ENCODE measurements at regions not wholly inside any gene's neighbourhood (a gene's known extent, or its start where the extent isn't known, plus 50 kb on each side); places are given as distances from the start of the nearest gene placed in this dataset.
A peak's percentile ranks its signal among the peaks of the same experiment; 100 is the strongest.
"Not testable (repeated sequence)": the region's sequence is repeated elsewhere in the genome, so short reads cannot be mapped to it uniquely, and the experiment has no call there.

GRCh38 chr2:142710336-142710735, 167.1 kb upstream of the KYNU start:
- no peak for DNase-seq

DNA sequence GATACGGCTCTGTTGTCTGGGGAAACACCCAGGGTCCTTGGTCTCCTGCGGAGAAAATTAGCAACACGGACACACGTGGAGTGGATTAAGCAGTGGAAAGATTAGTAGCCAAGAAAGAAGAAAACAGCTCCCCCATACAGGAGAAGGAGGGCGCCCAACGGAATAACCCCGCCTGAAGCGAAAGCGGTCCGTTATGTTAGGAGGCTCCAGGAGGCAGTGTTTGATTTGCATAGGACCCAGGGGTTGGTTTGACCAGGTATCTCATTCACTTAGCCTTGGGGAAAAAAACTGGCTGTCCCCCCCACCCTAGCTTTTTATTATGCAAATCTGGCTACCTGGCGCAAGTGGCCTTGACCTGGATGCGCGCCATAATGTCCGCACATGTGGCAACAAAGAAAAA, 170.1 kb upstream of the KYNU start:
- DNase-seq = no peak

GRCh38 chr2:142702397-142702796, 175.1 kb upstream of the KYNU start:
- DNase-seq = not testable (repeated sequence)

DNA sequence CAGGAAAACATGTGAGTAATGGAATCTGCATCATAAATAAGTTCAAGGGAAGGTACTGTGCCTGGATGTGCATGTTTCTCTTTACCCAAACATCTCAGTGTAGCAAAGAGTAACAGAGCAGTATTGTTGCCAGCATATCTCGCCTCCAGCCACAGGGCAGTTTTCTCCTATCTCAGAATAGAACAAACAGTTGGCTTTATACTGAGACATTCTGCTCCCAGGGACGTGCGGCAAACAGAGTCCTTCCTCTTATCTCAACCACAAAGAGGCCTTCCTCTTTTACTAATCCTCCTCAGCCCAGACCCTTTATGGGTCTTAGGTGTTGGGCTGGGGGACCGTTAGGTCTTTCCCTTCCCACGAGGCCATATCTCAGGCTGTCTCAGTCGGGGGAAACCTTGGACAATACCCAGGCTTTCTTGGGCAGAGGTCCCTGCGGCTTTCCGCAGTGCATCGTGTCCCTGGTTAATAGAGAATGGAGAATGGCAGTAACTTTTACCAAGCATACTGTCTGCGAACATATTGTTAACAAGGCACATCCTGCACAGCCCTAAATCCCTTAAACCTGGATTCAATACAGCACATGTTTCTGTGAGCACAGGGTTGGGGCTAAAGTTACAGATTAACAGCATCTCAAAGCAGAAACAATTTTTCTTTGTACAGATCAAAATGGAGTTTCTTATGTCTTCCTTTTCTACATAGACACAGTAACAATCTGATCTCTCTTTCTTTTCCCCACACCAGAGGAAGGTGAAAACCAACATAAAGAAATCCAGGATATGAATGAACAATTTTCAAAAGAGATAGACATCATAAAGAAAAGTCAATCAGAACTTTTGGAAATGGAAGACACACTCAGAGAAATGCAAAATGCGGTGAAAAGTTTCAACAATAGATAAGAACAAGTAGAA, 181.9 kb upstream of the KYNU start:
- DNase-seq = not testable (repeated sequence)

DNA sequence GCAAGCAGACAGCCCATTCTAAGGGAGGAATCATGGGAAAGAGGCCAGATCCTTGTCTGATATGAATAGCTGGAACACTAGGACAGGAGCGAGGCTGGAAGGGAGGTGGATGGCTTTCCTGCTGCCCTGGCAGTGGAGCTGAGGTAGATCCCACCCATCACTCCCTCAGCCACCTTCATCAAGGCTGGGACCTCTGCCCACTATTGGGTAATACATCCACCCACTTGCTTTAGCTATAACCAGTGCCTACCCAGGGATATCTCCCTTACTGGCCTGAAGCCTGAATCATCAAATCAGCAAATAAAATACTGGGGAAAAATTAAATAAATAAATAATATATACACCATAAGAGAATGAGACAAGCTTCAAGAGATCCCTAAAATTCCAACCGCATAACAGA, 183.2 kb upstream of the KYNU start:
- no peak for DNase-seq

GRCh38 chr2:142693171-142693950, 184.1 kb upstream of the KYNU start:
- no peak for DNase-seq

DNA sequence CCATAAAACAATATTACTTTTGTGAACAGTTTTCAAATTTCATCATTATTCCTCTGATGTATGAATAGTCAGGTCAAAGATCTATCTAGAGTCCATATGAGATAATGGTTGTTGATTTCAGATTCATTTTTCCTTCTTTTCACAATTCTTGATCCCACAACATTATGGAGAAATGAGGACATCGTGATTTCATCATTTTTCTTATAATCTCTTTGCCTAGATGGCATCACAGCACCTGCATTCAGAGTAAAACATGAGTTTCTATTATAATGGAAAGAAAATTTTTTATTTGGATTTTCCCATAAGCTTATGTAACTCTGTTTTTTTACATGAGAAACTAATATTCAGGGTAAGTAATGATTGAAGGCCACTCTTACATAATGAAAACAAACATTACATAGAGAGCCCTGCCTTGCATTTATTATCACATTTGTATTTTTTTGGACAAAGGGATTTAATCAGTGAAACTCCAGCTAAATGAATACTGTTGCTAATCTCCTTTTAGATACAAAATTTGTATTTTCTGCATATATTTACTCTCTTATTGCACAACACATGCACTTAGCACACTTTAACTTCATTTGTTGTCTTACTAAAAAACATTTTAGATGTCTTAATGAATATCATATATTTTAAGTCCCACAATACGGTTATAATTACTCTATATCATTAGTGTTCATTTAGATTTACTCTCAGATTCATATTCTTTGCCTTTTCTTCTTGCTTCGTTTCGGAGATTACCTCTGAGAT, 188.4 kb upstream of the KYNU start:
- no peak for DNase-seq

- no peak for DNase-seq
Measured at GRCh38 chr2:142687509-142687908, 190.0 kb upstream of the KYNU start.

DNA sequence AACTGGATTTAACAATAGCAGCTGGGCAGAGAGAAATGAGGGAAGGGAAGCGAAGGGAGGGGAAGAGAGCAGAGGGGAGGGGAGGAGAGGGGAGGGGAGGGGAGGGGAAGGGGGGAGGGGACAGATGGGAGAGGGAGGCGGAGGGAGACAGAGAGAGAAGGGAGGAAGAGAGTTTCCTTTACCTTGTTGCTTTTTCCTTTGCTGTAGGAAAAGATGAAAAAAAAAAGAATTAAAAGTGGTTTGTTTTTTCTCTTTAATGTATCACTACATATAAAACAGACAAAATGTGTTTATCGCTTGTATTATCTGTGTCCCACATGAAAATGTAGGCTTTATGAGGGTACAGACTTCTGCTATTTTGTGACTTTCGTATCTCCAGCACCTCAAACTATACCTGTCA, 190.4 kb upstream of the KYNU start:
- no peak for DNase-seq

DNA sequence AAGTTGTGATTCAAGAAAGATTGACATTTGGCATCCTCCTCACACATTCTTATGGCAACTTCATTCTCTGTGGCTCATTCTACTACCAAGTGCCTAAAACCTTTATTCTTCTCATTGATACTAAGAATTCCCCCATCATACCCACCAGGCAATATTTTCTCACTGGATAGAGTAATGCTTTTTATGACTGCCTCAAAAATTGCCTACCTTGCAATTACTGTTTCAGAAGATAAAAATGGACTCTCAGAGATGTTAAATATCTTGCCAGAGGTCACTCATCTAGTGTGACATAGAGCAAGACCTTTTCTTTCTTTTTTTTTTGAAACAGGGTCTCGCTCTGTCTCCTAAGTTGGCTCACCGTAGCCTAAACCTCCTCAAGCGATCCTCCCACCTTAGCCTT, 192.8 kb upstream of the KYNU start:
- no peak for DNase-seq

GRCh38 chr2:142682528-142682927, 194.9 kb upstream of the KYNU start:
- DNase-seq = peak; percentile 0

- DNase-seq = no peak
Measured at GRCh38 chr2:142681952-142682351, 195.5 kb upstream of the KYNU start.

GRCh38 chr2:142678164-142678563, 199.3 kb upstream of the KYNU start:
- no peak for DNase-seq

- no peak for DNase-seq
Measured at GRCh38 chr2:142675398-142675797, 202.1 kb upstream of the KYNU start.

DNA sequence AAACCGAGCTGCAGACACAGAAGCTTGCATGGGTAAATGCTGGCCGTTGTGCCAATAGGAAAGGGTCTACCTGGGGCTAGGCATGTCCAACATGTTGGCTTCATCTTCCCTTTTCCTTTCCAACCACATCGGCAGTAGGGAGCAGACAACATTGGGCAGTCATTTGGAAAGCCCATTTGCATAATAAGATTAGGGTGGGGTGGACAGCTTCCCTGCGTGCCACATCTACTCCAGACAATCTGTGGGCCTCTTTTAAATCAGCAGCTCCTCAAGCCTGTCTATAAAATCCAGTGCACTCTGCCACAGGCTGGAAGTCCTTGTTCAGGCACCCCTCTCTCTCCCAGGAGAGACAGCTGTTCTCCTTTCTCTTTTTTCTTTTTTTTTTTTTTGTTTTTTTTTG, 203.6 kb upstream of the KYNU start:
- DNase-seq = no peak

- DNase-seq = no peak
Measured at GRCh38 chr2:142672698-142673097, 204.8 kb upstream of the KYNU start.

- no peak for DNase-seq
Measured at GRCh38 chr2:142670362-142670761, 207.1 kb upstream of the KYNU start.

DNA sequence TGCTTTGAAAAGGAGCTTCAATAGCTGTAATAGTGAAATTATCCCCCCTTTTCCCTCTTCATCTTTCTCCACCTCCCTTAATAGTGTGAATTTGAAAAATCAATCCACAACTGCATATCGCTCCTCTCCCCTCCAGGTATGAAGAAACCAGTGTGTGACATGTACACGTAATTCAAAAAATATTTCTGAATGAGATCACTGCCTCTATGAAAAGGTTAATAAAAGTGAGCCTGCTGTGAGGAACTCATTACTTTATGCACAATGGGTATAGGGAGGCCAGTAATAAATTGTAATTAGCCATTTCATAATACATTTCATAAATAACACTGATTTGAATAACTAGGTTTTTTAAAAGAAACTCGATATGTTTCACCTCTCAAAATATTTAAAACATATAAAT, 209.0 kb upstream of the KYNU start:
- no peak for DNase-seq

GRCh38 chr2:142665241-142665640, 212.2 kb upstream of the KYNU start:
- DNase-seq = no peak

DNA sequence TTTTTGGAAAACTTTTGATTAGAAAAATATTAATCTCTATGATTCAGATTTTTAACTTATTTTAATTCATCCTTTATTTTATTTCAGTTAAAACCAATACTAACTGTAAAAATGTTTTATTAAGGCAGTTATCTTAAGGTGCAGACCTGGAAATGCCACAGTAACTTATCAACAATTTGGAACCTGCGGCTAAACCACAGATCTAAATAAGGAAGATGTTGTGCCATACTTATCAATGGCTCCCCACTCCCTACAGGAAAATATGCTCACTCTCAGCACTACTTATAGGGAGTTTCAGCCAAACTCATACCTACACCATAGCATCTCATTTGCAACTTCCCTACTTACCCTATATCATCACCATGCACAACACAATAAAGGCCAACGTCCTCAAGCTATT, 226.9 kb upstream of the KYNU start:
- no peak for DNase-seq

GRCh38 chr2:142649581-142649980, 227.9 kb upstream of the KYNU start:
- no peak for DNase-seq

- DNase-seq = no peak
Measured at GRCh38 chr2:142642650-142643049, 234.8 kb upstream of the KYNU start.

GRCh38 chr2:142629193-142629592, 248.3 kb upstream of the KYNU start:
- DNase-seq = no peak
